Midbrain (tissue), 1 donor: ENCODE measurements at regions not wholly inside any gene's neighbourhood (a gene's known extent, or its start where the extent isn't known, plus 50 kb on each side); places are given as distances from the start of the nearest gene placed in this dataset.

Source experiments
- DNase-seq: peaks from one replicate; lab custom pipeline; 2025; lab: John Stamatoyannopoulos, UW

GRCh38 chr9:78866207-78867132, 569.5 kb downstream of the PSAT1 start:
- DNase-seq, result no peak

- no peak for DNase-seq
These were observed 574.1 kb downstream of the PSAT1 start for GRCh38 chr9:78871086-78871451.

GRCh38 chr9:78871452-78872331, 574.8 kb downstream of the PSAT1 start:
- DNase-seq, result no peak

GRCh38 chr9:78874061-78874460, 577.1 kb downstream of the PSAT1 start:
- no peak for DNase-seq

- no peak for DNase-seq
These were observed 582.6 kb downstream of the PSAT1 start for GRCh38 chr9:78879324-78880100.

GRCh38 chr9:78881295-78881694, 584.4 kb downstream of the PSAT1 start:
- no peak for DNase-seq

GRCh38 chr9:78882481-78882880, 585.6 kb downstream of the PSAT1 start:
- no peak for DNase-seq

DNA sequence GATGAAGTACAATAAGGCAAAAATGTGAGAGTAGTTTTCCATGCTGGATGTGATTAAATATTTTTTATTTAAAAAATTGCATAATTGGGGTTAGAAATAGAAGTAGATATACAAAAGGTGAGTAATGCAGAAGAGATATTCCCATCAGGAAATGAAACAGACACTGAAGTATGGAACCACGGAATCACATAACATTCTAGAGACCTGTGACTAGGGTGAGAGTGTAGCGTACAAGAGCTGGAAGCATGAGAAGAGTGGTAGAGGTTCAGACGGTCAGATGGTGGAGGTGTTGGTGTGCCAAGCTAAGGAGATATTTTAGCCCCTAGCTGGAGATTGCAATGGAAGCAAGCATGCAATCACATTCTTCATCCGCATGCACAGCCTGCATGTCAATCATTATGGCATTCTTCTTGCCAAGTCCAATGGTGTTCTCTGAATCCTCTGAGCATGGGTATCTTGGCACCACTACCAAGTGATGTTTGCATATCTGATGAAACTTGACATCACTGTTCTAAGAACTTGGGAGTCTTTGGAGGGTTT, 587.8 kb downstream of the PSAT1 start:
- no peak for DNase-seq

DNA sequence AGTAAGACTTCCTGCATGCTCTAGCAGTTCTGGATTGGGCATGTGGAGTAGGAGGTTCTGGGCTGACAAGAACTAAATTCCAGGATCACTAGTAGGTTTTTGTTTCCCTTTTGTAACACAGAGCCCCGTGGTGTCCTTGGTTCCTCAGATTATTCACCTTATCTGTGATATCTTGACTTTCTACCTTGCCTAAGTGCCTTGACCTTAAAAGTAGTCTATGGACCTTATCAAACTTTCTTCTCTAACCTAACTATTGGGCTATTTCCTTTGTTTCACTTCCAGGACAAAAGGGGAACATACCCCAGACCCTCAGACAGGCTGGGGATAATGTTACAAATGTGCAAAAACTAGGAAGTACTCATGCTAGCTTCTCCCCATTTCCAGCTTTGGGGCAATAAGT, 595.3 kb downstream of the PSAT1 start:
- no peak for DNase-seq

- no peak for DNase-seq
These were observed 595.8 kb downstream of the PSAT1 start for GRCh38 chr9:78892769-78893168.

DNA sequence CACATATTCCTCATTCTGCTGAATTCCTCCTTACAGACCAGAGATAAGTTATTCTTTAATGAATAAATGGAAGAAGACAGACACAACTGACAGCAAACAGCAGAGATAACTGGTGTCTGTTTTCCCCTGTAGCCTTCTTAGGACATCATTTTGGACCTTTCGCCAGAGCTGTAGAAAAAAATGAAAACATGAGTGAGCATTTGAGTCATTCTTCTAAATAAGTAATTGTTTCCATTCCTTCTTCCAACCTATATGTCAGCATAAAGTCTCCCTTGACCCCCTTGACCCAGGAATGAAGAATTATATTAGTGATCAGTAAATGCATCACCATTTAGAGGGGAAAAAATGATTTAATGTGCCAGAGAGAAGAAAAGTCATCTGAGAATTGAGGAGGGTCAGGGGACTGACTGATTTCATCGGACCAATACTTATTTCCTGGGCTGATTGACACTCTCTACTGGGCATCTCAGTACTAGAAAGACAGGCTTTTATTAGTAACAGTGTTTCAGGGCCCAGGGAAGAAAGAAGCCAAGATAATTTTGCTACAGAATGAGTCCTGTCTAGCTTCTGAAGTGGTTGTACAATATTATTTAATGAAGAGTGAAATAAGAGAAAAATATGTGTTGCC, 597.0 kb downstream of the PSAT1 start:
- DNase-seq, result no peak

- no peak for DNase-seq
These were observed 599.6 kb downstream of the PSAT1 start for GRCh38 chr9:78896479-78896878.

GRCh38 chr9:78898234-78898633, 601.3 kb downstream of the PSAT1 start:
- DNase-seq, result no peak

- no peak for DNase-seq
These were observed 602.1 kb downstream of the PSAT1 start for GRCh38 chr9:78899006-78899405.

GRCh38 chr9:78900500-78900899, 603.6 kb downstream of the PSAT1 start:
- DNase-seq, result no peak

DNA sequence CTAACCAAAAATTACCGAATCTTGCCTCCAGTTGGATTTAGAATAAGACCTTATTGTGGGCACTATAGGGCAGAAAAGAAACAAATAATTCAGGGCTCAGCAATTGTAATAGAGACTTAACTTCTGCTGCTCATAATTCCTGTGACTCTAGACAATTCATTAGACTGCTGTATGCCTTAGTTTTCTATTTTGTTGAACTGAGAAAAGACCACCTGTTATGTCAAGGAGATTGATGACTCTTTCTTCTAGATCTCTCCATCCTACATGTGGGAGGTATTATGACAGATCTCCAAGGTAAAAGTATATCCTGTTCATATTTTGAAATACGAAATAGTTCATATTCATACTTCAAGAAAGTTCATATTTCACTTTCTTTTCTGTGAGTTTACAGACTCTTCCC, 605.1 kb downstream of the PSAT1 start:
- DNase-seq, result no peak

- no peak for DNase-seq
These were observed 606.7 kb downstream of the PSAT1 start for GRCh38 chr9:78903581-78903980.

GRCh38 chr9:78904686-78905085, 607.8 kb downstream of the PSAT1 start:
- no peak for DNase-seq

DNA sequence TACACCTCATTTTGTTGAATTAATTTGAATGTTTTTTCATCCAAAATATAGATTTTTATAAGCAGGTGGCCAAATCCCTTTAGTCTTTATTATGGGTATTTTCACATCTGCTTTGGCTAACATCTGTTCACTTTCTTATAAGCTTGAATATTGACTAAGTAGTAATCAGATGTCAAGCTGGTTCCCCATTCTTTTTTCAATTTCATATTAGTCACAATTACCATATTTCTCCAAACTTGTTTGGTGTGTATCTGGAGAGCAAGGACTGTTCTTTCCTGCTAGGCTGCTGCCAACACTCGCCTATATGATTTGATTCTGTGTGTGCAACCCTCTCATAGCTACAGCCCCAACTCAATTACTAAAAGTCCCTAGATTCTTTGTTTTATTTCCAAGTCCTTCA, 608.5 kb downstream of the PSAT1 start:
- no peak for DNase-seq

DNA sequence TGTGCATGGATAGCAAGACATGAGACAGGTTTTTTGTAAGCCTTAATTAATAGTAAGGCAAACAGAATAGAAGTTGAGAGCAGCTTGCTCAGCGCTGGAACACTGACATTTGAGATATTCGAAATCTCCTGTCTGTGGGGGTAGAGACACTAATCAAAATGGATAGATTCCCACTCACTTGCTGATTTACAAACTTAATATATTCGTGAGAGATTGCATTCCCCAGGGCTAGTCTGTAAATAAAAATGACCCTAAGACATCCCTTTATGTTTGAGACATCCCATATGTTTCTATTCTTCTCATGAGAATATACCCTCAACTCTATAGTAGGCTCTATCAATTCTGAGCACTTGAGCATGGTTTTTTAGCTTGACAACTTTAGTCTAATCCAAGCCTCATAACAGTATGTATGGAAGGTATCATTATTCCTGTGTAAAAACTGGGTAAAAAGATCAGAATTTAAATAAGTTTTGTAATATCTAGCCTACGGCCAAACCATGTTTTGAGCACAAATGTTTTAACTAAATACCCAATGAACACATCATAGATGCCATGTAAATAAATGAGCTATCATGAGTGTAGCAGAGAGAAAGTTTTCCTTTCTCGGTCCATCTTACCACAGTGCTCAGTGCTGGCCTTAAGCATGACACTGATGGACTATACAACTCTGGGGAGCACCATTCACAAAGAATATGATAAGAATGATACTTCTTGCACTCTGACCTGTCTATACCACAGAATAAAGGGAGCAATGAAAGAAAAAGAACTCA, 609.2 kb downstream of the PSAT1 start:
- no peak for DNase-seq

GRCh38 chr9:78909566-78909965, 612.6 kb downstream of the PSAT1 start:
- no peak for DNase-seq
